ENCODE measurements at regions not wholly inside any gene's neighbourhood (a gene's known extent, or its start where the extent isn't known, plus 50 kb on each side); places are given as distances from the start of the nearest gene placed in this dataset.

DNA sequence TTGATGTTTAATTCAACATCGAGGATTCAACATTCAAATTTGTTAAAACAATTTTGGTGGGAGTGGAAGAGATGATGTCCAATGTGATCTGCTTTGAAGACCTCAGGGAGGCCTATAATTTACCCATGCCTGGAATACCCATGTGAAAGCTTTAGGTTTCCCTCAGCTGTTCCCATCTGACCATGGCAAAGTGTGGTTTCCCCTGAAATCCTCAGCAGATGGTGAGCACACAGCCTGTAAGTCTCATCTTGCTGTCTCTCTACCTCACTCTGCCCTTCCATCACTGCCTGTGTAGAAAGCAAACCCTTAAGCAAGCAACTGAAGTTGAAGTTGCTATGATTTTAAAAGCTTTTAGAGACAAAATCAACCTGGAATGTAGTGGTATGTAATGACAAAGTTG is 80.1 kb upstream of the ATF3 start:
- Histone ChIP-seq H3K4me3 (ENCODE audit: low read depth in 1 of 2, low read length in 2 of 2) (no peak overlapping the region), H3K27ac (ENCODE audit: low read length) (no peak overlapping the region), H3K27me3 (ENCODE audit: low read depth, low read length) (no peaks in the 10 kb centered on the region), H3K9me3 (ENCODE audit: control insufficient read depth in 1 of 2, low read length in 2 of 2) (no peaks in the 10 kb centered on the region), H3K4me1 (ENCODE audit: control insufficient read depth in 1 of 2, insufficient read depth in 2 of 2, low read length in 2 of 2) (no peaks in the 10 kb centered on the region), H3K36me3 (ENCODE audit: control insufficient read depth in 1 of 2, insufficient read depth in 2 of 2, low read length in 2 of 2) (no peaks in the 10 kb centered on the region)

DNA sequence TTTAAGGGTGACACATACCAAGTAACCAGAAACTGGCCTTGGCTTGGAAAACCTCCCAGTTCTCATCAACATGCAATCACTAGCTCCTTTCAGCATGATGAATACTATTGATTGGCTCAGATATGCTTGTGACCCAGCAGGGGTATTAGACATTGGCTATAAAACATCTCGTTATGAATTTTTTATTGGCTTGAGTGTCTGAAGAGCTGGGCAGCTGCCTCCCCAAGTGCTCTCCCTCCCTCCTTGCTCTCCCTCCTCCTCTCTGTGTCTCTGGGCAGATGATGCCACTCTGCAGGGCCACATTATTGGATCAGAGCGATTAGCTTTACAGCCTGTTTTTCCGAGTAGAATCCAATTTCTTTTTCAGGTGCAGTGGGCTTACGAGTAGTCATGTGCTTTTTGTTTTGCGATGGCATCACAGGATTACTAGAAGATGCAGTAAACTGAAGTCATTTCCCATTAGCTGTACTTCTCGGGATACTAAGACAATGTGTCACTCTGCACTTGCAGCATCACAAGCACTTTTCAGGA is 79.3 kb upstream of the ATF3 start:
- Histone ChIP-seq H3K4me3 (ENCODE audit: low read depth in 1 of 2, low read length in 2 of 2) (no peak overlapping the region), H3K4me1 (ENCODE audit: control insufficient read depth in 1 of 2, insufficient read depth in 2 of 2, low read length in 2 of 2) (no peaks in the 10 kb centered on the region), H3K9me3 (ENCODE audit: control insufficient read depth in 1 of 2, low read length in 2 of 2) (no peaks in the 10 kb centered on the region), H3K27me3 (ENCODE audit: low read depth, low read length) (no peaks in the 10 kb centered on the region), H3K36me3 (ENCODE audit: control insufficient read depth in 1 of 2, insufficient read depth in 2 of 2, low read length in 2 of 2) (no peaks in the 10 kb centered on the region), H3K27ac (ENCODE audit: low read length) (no peak overlapping the region)

DNA sequence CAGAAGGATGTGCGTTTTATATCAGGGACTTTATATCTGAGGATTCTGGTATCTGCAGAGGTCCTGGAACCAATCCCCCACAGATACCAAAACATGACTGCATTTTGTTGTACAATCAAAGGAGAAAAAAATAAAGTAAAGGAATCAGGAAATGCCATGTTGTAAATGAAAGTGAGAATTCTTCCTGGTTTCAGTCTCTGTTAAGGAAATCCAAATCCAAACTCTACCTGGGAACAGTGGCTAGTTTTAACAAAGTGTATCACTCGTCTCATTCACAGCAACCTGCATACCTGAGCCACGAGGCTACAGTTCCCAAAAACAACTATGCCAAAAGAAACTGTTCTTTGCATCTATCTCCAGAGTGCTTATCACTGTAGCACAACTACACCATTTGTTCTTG is 77.3 kb upstream of the ATF3 start:
- Histone ChIP-seq H3K27ac (ENCODE audit: low read length) (no peak overlapping the region), H3K4me3 (ENCODE audit: low read depth in 1 of 2, low read length in 2 of 2) (no peak overlapping the region), H3K9me3 (ENCODE audit: control insufficient read depth in 1 of 2, low read length in 2 of 2) (no peaks in the 10 kb centered on the region)

DNA sequence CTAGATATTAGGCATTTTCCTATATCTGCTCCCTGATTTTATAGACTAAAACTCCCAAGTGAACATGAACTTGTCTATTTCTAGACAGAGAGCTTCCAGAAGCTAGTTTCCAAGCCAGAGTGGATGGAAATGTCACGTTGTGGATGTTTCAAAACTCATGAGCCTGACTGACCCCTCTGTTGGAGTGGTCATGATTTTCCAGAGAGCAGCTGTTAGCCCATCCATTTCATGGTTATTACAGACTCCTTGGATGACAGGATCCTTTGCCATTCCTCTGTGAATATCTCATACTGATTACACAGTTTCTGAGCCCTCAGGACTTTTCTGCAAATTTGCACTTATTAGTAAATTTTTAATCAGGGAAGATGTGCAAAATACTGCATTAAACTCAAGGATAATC is 76.8 kb upstream of the ATF3 start:
- H3K4me1 ChIP-seq (ENCODE audit: control insufficient read depth in 1 of 2, insufficient read depth in 2 of 2, low read length in 2 of 2) = no peaks in the 10 kb centered on the region
- H3K36me3 ChIP-seq (ENCODE audit: control insufficient read depth in 1 of 2, insufficient read depth in 2 of 2, low read length in 2 of 2) = no peaks in the 10 kb centered on the region
- H3K9me3 ChIP-seq (ENCODE audit: control insufficient read depth in 1 of 2, low read length in 2 of 2) = peaks cover 0 to 2% of the 10 kb centered on the region in 2 donors
- H3K27ac ChIP-seq (ENCODE audit: low read length) = no peak overlapping the region
- no peaks in the 10 kb centered on the region for H3K27me3 ChIP-seq (ENCODE audit: low read depth, low read length)
- H3K4me3 ChIP-seq (ENCODE audit: low read depth in 1 of 2, low read length in 2 of 2) = no peak overlapping the region

More for the DNA sequence above, 77.3 kb upstream of the ATF3 start:
- no peaks in the 10 kb centered on the region for H3K27me3 ChIP-seq (ENCODE audit: low read depth, low read length)
- no peaks in the 10 kb centered on the region for H3K4me1 ChIP-seq (ENCODE audit: control insufficient read depth in 1 of 2, insufficient read depth in 2 of 2, low read length in 2 of 2)
- no peaks in the 10 kb centered on the region for H3K36me3 ChIP-seq (ENCODE audit: control insufficient read depth in 1 of 2, insufficient read depth in 2 of 2, low read length in 2 of 2)

GRCh38 chr1:212532469-212533147 is 76.0 kb upstream of the ATF3 start:
- Histone ChIP-seq H3K27me3 (ENCODE audit: low read depth, low read length) (no peaks in the 10 kb centered on the region), H3K4me1 (ENCODE audit: control insufficient read depth in 1 of 2, insufficient read depth in 2 of 2, low read length in 2 of 2) (no peaks in the 10 kb centered on the region), H3K9me3 (ENCODE audit: control insufficient read depth in 1 of 2, low read length in 2 of 2) (peaks cover 0 to 3% of the 10 kb centered on the region in 2 donors), H3K36me3 (ENCODE audit: control insufficient read depth in 1 of 2, insufficient read depth in 2 of 2, low read length in 2 of 2) (no peaks in the 10 kb centered on the region), H3K4me3 (ENCODE audit: low read depth in 1 of 2, low read length in 2 of 2) (no peak overlapping the region), H3K27ac (ENCODE audit: low read length) (no peak overlapping the region)

- Histone ChIP-seq H3K4me1 (ENCODE audit: control insufficient read depth in 1 of 2, insufficient read depth in 2 of 2, low read length in 2 of 2) (no peaks in the 10 kb centered on the region), H3K27ac (ENCODE audit: low read length) (no peak overlapping the region)
These were observed 75.4 kb upstream of the ATF3 start for GRCh38 chr1:212533148-212533517.

DNA sequence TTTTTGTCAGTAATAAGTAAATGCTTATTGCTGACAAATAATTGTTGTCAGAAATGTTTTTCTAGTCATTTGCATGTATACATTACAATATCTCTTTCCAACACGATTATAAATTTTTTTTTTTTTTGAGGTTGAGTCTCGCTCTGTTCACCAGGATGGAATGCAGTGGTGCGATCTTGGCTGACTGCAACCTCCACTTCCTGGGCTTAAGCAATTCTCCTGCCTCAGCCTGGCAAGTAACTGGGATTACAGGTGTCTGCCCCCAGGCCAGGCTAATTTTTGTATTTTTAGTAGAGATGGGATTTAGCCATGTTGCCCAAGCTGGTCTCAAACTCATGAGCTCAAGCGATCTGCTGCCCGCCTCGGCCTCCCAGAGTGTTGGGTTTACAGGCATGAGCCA is 72.0 kb upstream of the ATF3 start:
- Histone ChIP-seq H3K9me3 (ENCODE audit: control insufficient read depth in 1 of 2, low read length in 2 of 2) (peaks cover 0 to 6% of the 10 kb centered on the region in 2 donors), H3K27ac (ENCODE audit: low read length) (no peak overlapping the region), H3K4me1 (ENCODE audit: control insufficient read depth in 1 of 2, insufficient read depth in 2 of 2, low read length in 2 of 2) (no peaks in the 10 kb centered on the region), H3K27me3 (ENCODE audit: low read depth, low read length) (no peaks in the 10 kb centered on the region), H3K4me3 (ENCODE audit: low read depth in 1 of 2, low read length in 2 of 2) (no peak overlapping the region), H3K36me3 (ENCODE audit: control insufficient read depth in 1 of 2, insufficient read depth in 2 of 2, low read length in 2 of 2) (no peaks in the 10 kb centered on the region)

More at GRCh38 chr1:212533148-212533517, 75.4 kb upstream of the ATF3 start:
- Histone ChIP-seq H3K9me3 (ENCODE audit: control insufficient read depth in 1 of 2, low read length in 2 of 2) (peaks cover 0 to 6% of the 10 kb centered on the region in 2 donors), H3K4me3 (ENCODE audit: low read depth in 1 of 2, low read length in 2 of 2) (no peak overlapping the region), H3K36me3 (ENCODE audit: control insufficient read depth in 1 of 2, insufficient read depth in 2 of 2, low read length in 2 of 2) (no peaks in the 10 kb centered on the region), H3K27me3 (ENCODE audit: low read depth, low read length) (no peaks in the 10 kb centered on the region)

- H3K27ac ChIP-seq (ENCODE audit: low read length) = no peak overlapping the region
- H3K27me3 ChIP-seq (ENCODE audit: low read depth, low read length) = no peaks in the 10 kb centered on the region
- no peak overlapping the region for H3K4me3 ChIP-seq (ENCODE audit: low read depth in 1 of 2, low read length in 2 of 2)
- H3K9me3 ChIP-seq (ENCODE audit: control insufficient read depth in 1 of 2, low read length in 2 of 2) = peaks cover 0 to 6% of the 10 kb centered on the region in 2 donors
- no peaks in the 10 kb centered on the region for H3K36me3 ChIP-seq (ENCODE audit: control insufficient read depth in 1 of 2, insufficient read depth in 2 of 2, low read length in 2 of 2)
- H3K4me1 ChIP-seq (ENCODE audit: control insufficient read depth in 1 of 2, insufficient read depth in 2 of 2, low read length in 2 of 2) = no peaks in the 10 kb centered on the region
These were observed 71.0 kb upstream of the ATF3 start for GRCh38 chr1:212537610-212538009.

DNA sequence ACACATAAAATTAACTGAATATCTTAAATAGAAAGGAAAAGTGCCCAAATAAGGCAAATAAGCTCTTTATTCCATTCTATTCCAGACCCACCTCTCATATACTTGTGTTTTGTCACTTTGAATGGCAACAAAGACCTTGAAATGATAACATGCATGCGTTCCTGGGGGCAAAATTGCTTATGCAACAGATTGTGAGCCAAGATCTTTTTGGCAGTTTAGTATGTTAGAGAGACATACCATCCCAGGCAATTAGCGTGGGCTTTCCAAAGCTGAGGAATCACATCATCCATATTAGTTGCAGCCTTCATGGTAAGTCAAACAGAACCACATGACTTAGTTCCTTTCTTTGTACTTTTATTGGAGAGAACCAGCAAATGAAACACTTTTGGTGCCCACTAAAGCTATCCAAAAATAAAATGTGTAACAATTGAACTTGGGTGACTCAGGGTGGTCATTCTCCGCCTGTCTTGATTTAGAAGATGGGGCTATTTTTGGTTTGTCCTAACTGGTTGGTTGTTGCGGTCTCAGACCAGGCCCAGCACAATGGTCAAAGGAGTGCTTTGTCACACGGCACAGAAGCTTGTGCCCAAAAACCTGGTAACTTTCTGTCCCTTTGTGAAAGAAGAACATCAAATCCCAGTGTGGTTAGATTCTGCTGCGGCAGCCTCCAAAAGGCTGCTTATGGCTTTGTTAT is 68.7 kb upstream of the ATF3 start:
- no peak overlapping the region for H3K27ac ChIP-seq (ENCODE audit: low read length)
- no peak overlapping the region for H3K4me3 ChIP-seq (ENCODE audit: low read depth in 1 of 2, low read length in 2 of 2)
- H3K4me1 ChIP-seq (ENCODE audit: control insufficient read depth in 1 of 2, insufficient read depth in 2 of 2, low read length in 2 of 2) = no peaks in the 10 kb centered on the region
- no peaks in the 10 kb centered on the region for H3K36me3 ChIP-seq (ENCODE audit: control insufficient read depth in 1 of 2, insufficient read depth in 2 of 2, low read length in 2 of 2)
- H3K27me3 ChIP-seq (ENCODE audit: low read depth, low read length) = no peaks in the 10 kb centered on the region
- peaks cover 0 to 6% of the 10 kb centered on the region in 2 donors for H3K9me3 ChIP-seq (ENCODE audit: control insufficient read depth in 1 of 2, low read length in 2 of 2)

DNA sequence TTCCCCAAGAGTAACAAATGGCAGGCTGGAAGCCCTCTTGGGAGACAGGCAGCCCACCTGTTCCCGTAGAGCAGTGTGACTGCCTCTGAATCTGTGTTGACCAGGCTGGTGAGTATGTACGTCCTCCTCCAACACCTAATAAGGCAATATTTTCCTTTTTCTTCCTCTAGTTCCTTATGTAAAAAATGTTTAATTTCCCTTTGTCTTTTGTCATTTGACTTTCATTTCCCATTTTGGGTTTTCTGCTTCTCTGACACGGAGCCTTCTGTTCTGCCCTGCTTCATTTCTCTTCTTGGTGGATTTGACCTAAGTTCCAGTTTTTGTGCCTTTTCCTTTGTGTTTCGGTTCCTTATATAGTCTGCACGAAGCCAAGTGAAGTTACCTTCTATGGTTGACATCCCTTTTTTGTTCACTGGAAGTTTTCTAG is 65.8 kb upstream of the ATF3 start:
- no peaks in the 10 kb centered on the region for H3K36me3 ChIP-seq (ENCODE audit: control insufficient read depth in 1 of 2, insufficient read depth in 2 of 2, low read length in 2 of 2)
- no peak overlapping the region for H3K27ac ChIP-seq (ENCODE audit: low read length)
- no peaks in the 10 kb centered on the region for H3K27me3 ChIP-seq (ENCODE audit: low read depth, low read length)
- peaks cover 0 to 2% of the 10 kb centered on the region in 2 donors for H3K9me3 ChIP-seq (ENCODE audit: control insufficient read depth in 1 of 2, low read length in 2 of 2)
- no peaks in the 10 kb centered on the region for H3K4me1 ChIP-seq (ENCODE audit: control insufficient read depth in 1 of 2, insufficient read depth in 2 of 2, low read length in 2 of 2)
- no peak overlapping the region for H3K4me3 ChIP-seq (ENCODE audit: low read depth in 1 of 2, low read length in 2 of 2)

- Histone ChIP-seq H3K4me1 (ENCODE audit: control insufficient read depth in 1 of 2, insufficient read depth in 2 of 2, low read length in 2 of 2) (no peaks in the 10 kb centered on the region), H3K27ac (ENCODE audit: low read length) (no peak overlapping the region), H3K9me3 (ENCODE audit: control insufficient read depth in 1 of 2, low read length in 2 of 2) (no peaks in the 10 kb centered on the region), H3K36me3 (ENCODE audit: control insufficient read depth in 1 of 2, insufficient read depth in 2 of 2, low read length in 2 of 2) (no peaks in the 10 kb centered on the region), H3K27me3 (ENCODE audit: low read depth, low read length) (no peaks in the 10 kb centered on the region), H3K4me3 (ENCODE audit: low read depth in 1 of 2, low read length in 2 of 2) (no peak overlapping the region)
These were observed 64.5 kb upstream of the ATF3 start for GRCh38 chr1:212544110-212544509.

Data from muscle layer of duodenum (tissue), 2 donors.